Transverse colon (tissue), 3 donors: ENCODE measurements at regions not wholly inside any gene's neighbourhood (a gene's known extent, or its start where the extent isn't known, plus 50 kb on each side); places are given as distances from the start of the nearest gene placed in this dataset.

Experiments used
- POLR2A ChIP-seq: fragments of 450-650 bp; IDR thresholded peaks from one replicate; pipeline ENCODE4 v1.6.1; 2016; ENCODE audit warnings: antibody characterized with exemption, mild to moderate bottlenecking, moderate library complexity
- POLR2AphosphoS5 ChIP-seq, 3 donors: sonication (generic); formaldehyde crosslinking; IDR thresholded peaks; one replicate each; pipeline ENCODE4 v1.6.1; 2016; ENCODE audit warnings: antibody characterized with exemption in 3 of 3

- TF ChIP-seq POLR2A (no peak), POLR2AphosphoS5 (IDR thresholded peaks at IDR 0.05) (no peak)
Measured at GRCh38 chr12:58032156-58032555, 90.8 kb downstream of the ATP23 start.
